Type B pancreatic cell (in vitro differentiated cells): ENCODE measurements at regions not wholly inside any gene's neighbourhood (a gene's known extent, or its start where the extent isn't known, plus 50 kb on each side); places are given as distances from the start of the nearest gene placed in this dataset.
A peak's percentile ranks its signal among the peaks of the same experiment; 100 is the strongest.

Experiments used
- DNase-seq: peaks from one replicate; pipeline ENCODE4 v3.0.0; 2021; ENCODE audit warnings: mixed read lengths; ENCODE audit not compliant: unreplicated experiment; ENCODE audit errors: extremely low spot score
- H3K27ac Mint-ChIP-seq: 2 replicates; pipeline ENCODE4 v1.8.0; 2021; ENCODE audit warnings: mild to moderate bottlenecking, mixed read lengths
- H3K27me3 Mint-ChIP-seq: 2 replicates; pipeline ENCODE4 v1.8.0; 2021; ENCODE audit warnings: mixed read lengths
- H3K36me3 Mint-ChIP-seq: 2 replicates; pipeline ENCODE4 v1.8.0; 2021; ENCODE audit warnings: mixed read lengths
- H3K4me1 Mint-ChIP-seq: one replicate; pipeline ENCODE4 v1.8.0; 2021; ENCODE audit warnings: mixed read lengths; ENCODE audit not compliant: unreplicated experiment
- H3K4me3 Mint-ChIP-seq: 2 replicates; pipeline ENCODE4 v1.8.0; 2021; ENCODE audit warnings: mild to moderate bottlenecking, mixed read lengths
- H3K9me3 Mint-ChIP-seq: 2 replicates; pipeline ENCODE4 v1.8.0; 2021; ENCODE audit warnings: mixed read lengths
- TF ChIP-seq, protein P1 (sequence below): fragments of 200-600 bp; sonication (generic); conservative IDR thresholded peaks from 2 replicates; pipeline ENCODE4 v1.5.0; 2021; ENCODE audit warnings: antibody characterized with exemption, mild to moderate bottlenecking

DNA sequence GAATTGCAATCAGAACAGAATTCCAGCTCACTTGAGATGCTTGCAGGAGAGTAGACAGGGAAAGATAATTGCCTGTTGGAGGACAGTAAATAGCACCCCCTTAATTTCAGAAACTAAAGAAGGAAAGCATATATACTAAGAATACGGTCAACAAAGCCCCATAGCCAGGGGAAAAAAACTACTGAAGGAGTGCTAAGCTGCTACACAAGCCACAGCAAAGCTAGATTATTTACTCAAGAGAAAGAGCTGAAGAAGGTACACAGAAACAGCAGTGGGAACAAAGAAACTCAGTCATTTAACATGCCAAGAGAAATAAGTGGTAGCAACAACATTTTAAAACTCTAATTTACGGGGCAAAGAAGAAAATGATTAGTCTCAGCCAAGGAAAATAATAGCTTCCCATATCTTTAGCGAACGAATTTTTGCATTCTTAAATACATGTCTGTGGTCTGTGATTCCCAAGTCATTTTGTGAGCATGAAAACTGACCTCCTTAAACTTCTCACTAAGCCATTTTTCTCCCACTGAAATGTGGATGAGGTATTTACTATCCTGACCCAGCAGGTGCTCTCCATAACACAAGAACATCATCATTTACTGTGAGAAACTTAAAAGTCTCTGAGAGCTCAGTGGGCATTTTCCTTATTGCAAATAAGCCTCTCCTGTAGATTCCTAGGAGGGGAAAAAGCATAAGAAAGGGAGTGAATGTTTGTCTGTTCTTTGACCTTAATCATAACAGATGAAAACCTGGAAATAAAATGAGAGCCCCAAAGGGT, 196.0 kb downstream of the PAX3 start:
- H3K27ac Mint-ChIP-seq: no peak overlapping the region
- H3K36me3 Mint-ChIP-seq: no peaks in the 10 kb centered on the region
- TF ChIP-seq, protein P1, sequence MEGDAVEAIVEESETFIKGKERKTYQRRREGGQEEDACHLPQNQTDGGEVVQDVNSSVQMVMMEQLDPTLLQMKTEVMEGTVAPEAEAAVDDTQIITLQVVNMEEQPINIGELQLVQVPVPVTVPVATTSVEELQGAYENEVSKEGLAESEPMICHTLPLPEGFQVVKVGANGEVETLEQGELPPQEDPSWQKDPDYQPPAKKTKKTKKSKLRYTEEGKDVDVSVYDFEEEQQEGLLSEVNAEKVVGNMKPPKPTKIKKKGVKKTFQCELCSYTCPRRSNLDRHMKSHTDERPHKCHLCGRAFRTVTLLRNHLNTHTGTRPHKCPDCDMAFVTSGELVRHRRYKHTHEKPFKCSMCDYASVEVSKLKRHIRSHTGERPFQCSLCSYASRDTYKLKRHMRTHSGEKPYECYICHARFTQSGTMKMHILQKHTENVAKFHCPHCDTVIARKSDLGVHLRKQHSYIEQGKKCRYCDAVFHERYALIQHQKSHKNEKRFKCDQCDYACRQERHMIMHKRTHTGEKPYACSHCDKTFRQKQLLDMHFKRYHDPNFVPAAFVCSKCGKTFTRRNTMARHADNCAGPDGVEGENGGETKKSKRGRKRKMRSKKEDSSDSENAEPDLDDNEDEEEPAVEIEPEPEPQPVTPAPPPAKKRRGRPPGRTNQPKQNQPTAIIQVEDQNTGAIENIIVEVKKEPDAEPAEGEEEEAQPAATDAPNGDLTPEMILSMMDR: no peak
- no peaks in the 10 kb centered on the region for H3K9me3 Mint-ChIP-seq
- H3K4me1 Mint-ChIP-seq: peaks cover 8% of the 10 kb centered on the region
- DNase-seq: no peak
- H3K27me3 Mint-ChIP-seq: peaks cover 54% of the 10 kb centered on the region
- no peak overlapping the region for H3K4me3 Mint-ChIP-seq

DNA sequence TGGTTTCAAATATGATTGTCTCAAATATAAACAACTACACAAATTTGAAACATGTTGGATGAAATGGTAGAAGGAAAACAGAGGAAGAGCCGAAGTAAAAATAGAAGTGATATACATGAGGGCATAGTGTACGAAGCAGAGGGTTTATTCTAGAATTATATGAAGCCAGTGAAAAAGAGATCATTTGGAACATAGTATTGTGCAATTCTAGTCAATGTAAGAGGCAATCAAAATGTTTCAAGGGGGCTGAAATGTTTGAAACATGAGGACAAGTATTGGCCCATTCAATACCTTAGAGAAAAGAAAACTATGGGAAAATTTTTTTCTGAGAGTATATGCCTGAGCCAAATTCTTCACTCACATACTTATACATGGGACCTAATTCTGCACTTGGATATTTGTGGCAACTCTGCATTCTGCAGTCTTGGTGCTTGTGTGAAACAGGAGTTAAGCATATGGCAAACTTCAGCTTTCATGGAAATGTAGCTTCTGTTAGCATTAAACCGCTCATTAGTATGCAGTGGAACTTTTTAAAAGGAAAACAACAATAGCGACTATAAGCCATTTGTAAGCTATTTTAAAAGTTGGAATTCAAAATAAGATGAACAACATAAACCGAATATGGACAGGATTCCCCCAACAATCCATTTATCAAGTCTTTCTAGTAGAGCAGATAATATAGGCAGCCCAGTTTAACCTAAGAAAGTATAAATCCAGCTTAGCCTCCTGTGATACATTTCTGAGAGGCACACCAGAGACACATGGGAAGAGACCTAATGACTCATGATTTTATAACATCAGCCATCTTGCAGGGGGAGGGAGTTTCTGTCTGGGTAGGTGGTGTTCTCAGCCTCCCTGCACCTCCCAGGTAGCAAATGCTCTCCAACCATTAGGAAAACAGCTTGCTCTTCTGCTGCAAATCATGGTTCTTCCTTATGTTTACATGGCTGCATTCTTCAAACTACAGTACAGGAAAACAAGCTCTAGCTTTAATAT, 197.8 kb downstream of the PAX3 start:
- H3K27me3 Mint-ChIP-seq: peaks cover 53% of the 10 kb centered on the region
- no peak for DNase-seq
- TF ChIP-seq, protein P1: no peak
- no peak overlapping the region for H3K4me3 Mint-ChIP-seq
- no peaks in the 10 kb centered on the region for H3K9me3 Mint-ChIP-seq
- peaks cover 8% of the 10 kb centered on the region for H3K4me1 Mint-ChIP-seq
- H3K36me3 Mint-ChIP-seq: no peaks in the 10 kb centered on the region
- H3K27ac Mint-ChIP-seq: no peak overlapping the region

DNA sequence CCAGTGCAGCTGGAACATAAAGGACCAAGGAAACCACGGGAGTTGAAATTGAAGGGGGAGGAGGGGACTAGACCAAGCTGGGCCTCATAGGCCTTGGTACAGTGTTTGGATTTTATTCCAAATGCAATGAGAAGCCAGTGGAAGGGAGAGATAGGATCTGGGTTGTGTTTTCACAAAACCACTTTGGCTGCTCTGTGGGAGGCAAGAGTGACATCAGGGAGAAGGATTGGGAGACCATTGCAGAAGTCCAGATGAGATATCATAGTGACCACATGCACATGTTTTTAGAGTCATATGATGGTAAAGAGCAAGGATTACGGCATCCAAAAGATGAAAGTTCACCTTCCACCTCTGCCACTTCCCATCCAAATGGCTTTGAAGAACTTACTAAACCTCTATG, 210.2 kb downstream of the PAX3 start:
- Mint-ChIP-seq H3K27ac (peak overlapping the region; percentile 1), H3K4me1 (peaks cover 8% of the 10 kb centered on the region), H3K36me3 (no peaks in the 10 kb centered on the region), H3K4me3 (no peak overlapping the region), H3K27me3 (peaks cover under 1% of the 10 kb centered on the region), H3K9me3 (no peaks in the 10 kb centered on the region)
- TF ChIP-seq, protein P1: no peak
- no peak for DNase-seq

DNA sequence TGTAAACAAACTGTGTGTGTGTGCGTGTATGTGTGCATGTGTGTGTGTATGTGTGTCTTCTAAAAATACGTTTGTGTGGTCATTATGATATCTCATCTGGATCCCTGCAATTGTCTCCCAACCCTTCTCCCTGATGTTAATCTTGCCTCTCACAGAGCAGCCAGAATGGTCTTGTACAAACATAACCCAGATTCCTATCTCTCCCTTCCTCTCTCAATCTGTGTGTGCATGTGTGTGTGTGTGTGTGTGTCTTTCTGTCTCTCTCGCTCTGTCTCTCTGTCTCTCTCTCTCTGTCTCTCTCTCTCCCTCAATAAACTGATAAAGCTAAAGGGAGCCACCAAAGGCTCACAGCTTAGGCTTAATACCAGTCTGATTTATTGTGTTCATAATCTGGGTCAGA, 210.8 kb downstream of the PAX3 start:
- H3K27me3 Mint-ChIP-seq: peaks cover 6% of the 10 kb centered on the region

DNA sequence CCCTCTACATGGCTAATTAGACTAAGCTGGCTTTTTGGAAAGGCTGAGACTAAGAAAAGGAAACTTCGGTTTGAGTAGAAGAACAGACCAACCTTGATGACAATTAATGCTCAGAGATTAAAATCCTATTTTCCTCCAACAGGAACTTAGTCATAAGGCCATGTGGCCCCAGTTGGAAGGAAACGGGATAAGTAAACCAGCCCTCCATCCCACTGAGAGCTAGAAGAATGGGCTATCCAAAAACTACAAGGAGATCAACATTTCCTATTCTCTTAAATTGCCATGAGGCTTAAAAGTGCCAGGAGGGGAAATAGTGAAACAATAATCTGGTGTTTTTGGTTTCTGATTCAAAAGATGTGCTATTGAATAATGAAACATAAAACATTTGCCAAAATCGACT, 216.6 kb downstream of the PAX3 start:
- Mint-ChIP-seq H3K27me3 (peaks cover 47% of the 10 kb centered on the region), H3K9me3 (no peaks in the 10 kb centered on the region), H3K4me1 (no peaks in the 10 kb centered on the region), H3K27ac (no peak overlapping the region), H3K4me3 (no peak overlapping the region), H3K36me3 (no peaks in the 10 kb centered on the region)
- DNase-seq: no peak
- TF ChIP-seq, protein P1: no peak

More for the DNA sequence above, 210.8 kb downstream of the PAX3 start:
- TF ChIP-seq, protein P1: no peak
- no peak for DNase-seq
- Mint-ChIP-seq H3K9me3 (no peaks in the 10 kb centered on the region), H3K36me3 (no peaks in the 10 kb centered on the region), H3K4me3 (no peak overlapping the region), H3K4me1 (peaks cover 8% of the 10 kb centered on the region), H3K27ac (peak overlapping the region; percentile 1)
